LHCN-M2 (cell line): ENCODE measurements at regions not wholly inside any gene's neighbourhood (a gene's known extent, or its start where the extent isn't known, plus 50 kb on each side); places are given as distances from the start of the nearest gene placed in this dataset.

Source experiments
- DNase-seq: peaks from one replicate; pipeline ENCODE4 v3.0.0-alpha.2; 2012; ENCODE audit warnings: low read depth

GRCh38 chr16:54484700-54485099 lies 198.1 kb upstream of the IRX3 start:
- no peak for DNase-seq

GRCh38 chr16:54482892-54483574 lies 196.4 kb upstream of the IRX3 start:
- DNase-seq: no peak

DNA sequence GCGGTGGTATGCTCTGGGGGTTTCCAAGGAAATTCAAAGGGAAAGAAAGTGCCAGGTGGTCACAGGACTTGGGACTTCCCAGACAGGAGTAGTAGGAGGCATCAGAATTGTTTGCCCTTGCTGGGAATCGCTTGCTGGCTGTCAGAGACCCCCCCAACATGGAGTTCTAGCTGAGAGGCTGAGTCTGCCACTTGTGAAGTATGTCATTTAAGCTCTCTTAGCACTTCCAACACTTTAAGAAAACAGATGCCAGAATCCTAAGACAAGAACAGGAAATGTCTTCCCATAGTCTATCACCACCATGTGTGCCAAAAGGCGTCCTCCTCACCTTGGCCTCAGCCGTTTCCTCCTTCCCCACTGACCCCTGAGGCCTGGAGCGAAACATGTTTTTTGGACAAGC lies 193.8 kb upstream of the IRX3 start:
- DNase-seq: no peak

DNA sequence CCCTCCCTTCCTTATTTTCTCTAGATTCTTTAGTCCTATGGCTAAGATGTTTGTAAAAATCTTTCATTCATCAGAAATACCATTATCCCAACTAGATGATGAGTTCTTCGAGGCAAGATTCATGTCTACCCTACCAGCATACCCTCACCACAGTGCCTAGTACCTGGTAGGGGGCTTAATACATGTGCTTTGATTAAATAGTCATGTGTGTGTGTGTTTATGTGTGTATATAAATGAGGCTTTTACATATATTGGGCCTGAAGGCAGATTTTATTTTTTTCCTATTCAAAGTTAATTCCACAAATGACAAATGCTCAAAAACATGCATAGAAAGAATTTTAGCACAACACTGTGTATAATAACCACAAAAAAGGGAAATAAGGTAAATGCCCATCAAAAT lies 193.0 kb upstream of the IRX3 start:
- no peak for DNase-seq

- DNase-seq: peak; percentile 22
Measured at GRCh38 chr16:54477714-54478113, 191.1 kb upstream of the IRX3 start.

DNA sequence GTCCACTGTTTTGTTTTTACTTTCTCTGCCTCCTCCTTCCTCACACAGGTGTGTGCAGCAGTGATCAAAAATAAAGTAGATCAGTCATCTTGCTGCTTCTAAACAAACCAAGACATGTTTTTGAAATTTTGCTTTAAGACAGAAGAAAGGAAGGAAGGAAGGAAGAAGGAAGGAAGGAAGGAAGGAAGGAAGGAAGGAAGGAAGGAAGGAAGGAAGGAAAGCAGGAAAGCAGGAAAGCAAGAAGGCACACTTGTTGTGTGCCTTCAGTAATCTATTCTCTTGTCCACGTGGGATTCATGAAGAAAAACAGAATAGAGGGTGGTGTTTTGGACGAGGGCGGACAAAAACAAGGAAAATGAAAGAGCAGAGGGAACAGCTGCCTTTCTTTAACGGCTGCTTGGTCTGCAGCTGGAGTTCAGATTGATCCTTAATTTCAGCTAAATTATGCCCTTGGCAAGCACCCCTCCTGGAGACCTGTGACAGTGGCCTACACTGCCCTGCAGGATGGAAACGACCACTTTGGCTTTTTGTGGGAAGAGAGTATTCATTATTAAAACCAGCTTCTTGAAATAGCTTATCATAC lies 188.5 kb upstream of the IRX3 start:
- DNase-seq: no peak

DNA sequence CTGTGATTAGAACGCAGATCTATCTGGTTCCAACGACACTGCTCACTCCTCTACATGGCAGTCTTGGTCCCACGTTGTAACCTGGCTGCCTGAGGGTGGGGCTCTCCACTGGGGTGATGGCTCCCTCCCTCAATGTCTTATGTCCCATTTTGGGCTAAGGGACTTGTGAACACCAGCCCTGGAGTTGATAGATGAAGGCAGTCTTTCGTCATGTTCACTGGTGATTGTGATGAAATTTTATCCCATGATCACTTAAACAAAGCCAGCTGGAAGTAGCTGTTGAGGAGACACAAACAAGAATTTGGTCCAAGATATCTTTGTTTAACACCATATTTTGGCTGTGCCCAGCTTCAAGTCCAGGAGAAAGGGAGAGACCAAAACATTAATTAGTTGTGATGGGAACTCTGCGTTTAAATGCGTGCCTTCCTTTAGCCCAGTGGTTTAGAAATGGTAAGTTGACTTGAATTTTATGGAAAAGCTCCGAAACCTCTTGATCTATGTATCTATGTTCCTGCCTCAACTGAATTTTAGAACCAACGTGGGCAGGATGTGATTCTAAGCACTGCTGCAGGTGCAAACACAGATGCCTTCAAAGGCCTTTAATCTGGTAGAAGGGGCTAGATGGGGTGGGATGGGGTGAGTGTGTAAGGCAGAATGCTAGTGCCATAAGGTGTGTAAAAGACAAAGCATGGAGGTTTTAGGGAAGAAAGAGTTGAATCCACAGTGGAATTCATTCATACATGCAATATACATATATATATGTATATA lies 186.8 kb upstream of the IRX3 start:
- DNase-seq: no peak

GRCh38 chr16:54467398-54467797 lies 180.8 kb upstream of the IRX3 start:
- DNase-seq: no peak

DNA sequence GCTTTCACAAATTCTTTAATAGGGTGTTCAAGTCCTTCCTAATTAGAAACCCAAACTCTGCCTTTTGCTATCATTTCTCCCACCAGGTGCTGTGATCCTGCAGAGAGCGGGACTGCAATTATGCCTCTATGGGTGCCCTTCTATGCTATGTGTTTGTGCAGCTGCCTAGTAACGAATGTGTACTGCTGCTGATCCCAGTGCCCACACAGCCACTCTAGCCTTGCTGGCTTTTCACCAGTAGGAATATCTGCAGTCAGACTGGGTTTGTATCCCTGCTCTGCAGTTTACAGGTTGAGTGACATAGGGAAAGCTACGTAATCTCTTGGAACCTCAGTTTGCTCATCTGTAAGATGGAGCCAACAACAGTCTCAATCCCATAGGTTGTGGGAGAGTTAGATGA lies 179.6 kb upstream of the IRX3 start:
- DNase-seq: no peak

GRCh38 chr16:54465063-54465462 lies 178.5 kb upstream of the IRX3 start:
- DNase-seq: no peak

GRCh38 chr16:54462771-54463170 lies 176.2 kb upstream of the IRX3 start:
- DNase-seq: peak; percentile 71

DNA sequence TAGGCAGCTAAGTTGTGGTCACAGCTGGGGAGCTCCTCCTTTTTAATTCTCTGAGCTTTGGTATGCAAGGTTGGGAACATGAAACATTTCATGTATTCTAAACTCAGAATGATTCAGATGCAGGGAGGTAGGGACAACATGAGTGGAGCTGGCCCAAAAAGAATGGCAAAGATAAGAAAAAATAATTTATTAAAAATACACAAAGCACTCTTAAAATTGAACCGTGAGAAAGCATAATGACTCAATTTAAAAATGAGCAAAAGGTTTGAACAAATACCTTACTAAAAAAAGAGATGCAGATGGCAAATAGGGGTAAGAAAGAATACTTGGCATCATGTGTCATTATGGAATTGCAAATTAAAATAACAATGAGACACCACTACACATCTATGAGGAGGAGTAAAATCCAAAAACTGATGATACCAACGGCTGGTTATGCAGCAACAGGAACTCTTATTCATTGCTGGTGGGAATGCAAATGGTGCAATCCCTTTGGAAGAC lies 175.6 kb upstream of the IRX3 start:
- DNase-seq: peak; percentile 83

GRCh38 chr16:54460263-54460860 lies 173.8 kb upstream of the IRX3 start:
- no peak for DNase-seq

DNA sequence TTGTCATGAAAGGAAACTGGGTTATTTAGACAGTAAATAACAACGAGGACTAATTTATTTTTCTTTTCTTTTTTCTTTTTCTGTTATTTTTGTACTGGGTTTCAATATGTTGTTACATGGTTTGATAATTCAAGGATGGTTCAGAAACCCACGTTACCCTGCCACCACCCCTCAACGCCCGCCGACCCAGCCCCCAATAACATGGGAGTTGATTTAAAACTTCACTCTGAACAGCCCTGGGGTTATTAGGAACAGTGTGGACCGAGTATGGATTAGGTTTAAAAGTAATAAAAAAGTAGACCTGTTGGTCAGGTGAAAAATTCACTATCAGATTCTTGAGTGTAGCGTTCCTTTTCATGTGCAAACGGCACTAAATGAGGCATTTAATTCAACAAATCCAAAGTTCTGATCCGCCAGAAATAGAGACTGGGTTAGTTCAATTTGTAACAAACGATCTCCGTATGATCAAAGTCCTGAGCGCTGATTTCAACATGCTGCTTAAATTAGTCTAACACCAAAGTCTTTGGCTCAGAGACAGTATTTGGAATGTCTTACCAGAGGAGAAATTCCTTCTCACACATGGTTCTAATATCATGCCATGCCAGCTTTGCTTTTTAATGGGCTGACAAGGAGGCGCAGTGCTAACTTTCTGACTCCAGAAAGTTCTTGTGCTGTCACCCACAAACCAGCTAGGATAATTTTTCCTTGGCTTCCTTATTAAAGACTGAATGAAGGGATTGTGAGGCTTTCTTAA lies 173.1 kb upstream of the IRX3 start:
- DNase-seq: no peak

GRCh38 chr16:54458923-54459322 lies 172.3 kb upstream of the IRX3 start:
- DNase-seq: no peak

GRCh38 chr16:54456291-54456690 lies 169.7 kb upstream of the IRX3 start:
- DNase-seq: no peak

DNA sequence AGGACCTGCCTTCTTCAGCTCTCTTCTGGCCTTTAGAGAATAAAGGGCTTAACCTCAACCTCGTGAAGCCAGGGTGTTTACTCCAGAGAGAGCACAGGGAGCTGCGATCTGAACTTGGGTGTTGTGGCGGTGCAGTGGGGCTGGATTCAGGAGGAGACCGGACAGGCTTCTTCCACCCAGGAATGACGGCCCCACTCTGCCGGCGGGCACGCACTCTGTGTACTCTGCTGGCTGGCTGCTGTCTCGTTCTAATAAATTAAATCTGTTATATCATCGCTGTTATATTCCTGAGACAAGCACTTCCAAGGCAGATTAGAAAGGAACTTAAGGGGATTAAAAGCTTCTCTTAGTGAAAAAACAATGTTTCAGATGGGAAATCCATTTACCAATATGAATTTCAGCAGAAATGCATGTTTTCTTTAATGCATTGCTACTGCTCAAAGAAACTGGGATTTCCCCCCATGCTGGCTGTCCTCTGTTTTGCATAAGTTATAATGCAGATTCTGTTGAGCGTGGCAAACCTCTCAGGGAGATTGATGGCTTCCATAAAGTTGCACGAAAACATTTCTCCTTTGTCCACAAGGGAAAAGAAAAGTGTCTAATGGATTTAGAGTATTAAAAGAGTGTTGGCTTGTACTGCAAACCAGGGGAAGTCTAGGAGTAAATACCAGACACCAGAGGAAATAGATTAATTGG lies 168.6 kb upstream of the IRX3 start:
- no peak for DNase-seq

GRCh38 chr16:54454616-54455015 lies 168.0 kb upstream of the IRX3 start:
- no peak for DNase-seq

GRCh38 chr16:54453871-54454270 lies 167.3 kb upstream of the IRX3 start:
- DNase-seq: no peak

- peak; percentile 91 for DNase-seq
Measured at GRCh38 chr16:54447576-54448440, 161.2 kb upstream of the IRX3 start.
